Epidermal melanocyte (primary cell): ENCODE measurements at regions not wholly inside any gene's neighbourhood (a gene's known extent, or its start where the extent isn't known, plus 50 kb on each side); places are given as distances from the start of the nearest gene placed in this dataset.
"Not testable (repeated sequence)": the region's sequence is repeated elsewhere in the genome, so short reads cannot be mapped to it uniquely, and the experiment has no call there.

Source experiments
- DNase-seq: peaks from one replicate; pipeline ENCODE4 v3.0.0; 2011; ENCODE audit warnings: low spot score; ENCODE audit not compliant: insufficient read length

DNA sequence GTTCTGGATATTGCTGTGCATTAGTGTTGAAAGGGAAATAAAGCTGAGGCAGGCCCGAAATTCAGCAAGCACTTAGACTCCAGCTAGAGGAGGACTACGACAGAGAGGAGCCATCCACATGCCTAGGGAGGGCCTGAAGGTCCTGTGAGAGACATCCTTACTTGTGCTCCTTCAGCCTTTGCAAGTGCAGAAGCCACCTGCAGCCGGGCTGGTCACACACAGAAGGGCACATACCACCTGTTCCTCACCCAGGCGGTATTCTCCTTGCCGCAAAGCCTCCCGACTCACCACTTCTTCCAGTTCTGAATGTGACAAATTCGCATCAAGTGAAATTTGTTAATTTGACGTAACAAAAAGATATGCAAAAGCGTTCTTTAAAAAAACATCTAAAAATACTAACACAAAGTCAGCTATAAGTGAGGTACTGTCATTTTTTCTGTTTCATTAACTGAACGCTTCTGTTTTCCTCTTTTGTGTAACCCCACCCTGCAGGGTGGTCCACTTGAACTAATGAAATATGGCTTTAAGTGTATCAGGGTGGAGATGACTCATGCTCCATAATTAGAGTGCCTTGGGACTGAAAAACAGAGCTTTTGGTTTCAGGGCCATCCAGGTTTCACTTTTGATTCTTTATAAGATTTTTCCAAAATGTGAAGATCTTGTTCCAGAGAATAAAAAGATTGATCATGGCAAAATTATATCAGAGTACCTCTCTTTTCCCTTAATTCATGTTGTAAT lies 467.9 kb upstream of the ATP11B start:
- DNase-seq, result no peak

DNA sequence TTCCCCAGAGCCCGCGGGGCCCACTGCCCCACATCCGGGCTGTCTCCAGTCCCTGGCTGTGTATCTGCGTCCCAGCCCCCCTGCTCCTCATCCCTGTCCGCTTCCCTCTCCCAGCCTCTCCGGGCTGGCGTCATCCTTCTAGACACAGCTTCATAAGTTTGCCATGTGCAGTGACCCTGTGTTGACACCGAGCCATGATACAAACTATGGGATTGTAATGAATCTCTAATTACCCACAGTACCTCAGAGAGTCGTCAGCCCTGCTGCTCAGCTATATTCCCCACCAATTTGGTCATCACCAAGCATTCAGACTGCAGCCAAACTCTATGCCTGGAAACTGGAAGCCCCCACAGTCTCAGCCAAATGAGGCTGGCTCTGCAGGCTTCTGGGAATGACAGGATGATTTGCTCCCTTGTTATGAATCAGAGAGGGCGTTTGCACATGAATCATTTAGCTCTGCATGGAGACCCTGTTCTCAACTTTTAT lies 466.1 kb upstream of the ATP11B start:
- DNase-seq, result no peak

GRCh38 chr3:182330646-182331045 lies 462.7 kb upstream of the ATP11B start:
- DNase-seq, result no peak

DNA sequence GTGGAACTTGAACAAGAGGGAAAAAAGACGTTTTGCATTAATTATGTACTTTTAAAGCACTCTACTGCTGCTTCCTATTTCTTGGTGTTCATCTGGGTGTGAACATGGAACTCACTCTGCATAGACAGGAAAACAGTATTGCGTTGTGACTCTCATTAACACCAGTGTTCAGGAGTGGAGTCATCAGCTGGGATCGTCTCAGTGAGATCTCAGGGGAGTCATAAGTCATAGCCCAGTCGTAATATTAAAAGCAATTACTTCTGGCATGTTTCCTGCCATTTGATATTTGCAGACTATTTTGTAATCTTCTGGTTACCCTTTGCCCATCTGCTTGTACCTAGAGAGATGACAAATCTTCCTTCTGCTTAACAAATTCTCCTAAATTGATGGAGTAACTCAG lies 462.0 kb upstream of the ATP11B start:
- no peak for DNase-seq

DNA sequence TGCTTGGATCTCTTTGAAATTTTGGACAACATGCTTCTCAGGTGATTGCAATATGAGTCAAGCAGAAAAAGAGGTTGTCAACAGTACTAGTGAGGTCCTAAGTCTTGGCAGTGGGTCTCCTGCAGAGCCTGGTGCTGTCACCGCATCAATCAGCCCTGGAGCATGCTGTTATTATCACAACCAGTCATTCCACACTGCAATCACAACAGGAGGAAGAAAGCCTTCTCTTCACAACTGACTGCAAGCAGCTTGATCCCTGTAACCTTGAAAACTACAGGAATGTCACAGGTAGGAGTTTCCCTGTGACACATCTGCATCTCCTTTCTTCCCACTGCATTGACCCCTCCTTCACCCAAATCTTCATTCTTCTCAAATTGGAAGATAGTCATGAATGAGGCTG lies 451.1 kb upstream of the ATP11B start:
- no peak for DNase-seq

DNA sequence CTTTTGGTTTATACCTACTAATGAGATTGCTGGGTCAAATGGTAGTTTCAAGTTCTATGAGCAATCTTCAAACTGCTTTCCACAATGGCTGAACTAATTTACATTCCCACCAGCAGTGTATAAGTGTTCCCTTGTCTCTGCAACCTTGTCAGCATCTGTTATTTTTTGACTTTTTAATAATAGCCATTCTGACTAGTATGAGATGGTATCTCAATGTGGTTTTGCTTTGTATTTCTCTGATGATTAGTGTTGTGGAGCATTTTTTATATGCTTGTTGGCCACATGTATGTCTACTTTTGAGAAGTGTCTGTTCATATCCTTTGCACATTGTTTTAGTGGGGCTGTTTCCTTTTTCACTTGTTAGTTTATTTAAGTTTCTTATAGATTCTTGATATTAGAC lies 449.3 kb upstream of the ATP11B start:
- DNase-seq, result not testable (repeated sequence)

GRCh38 chr3:182349051-182349450 lies 444.3 kb upstream of the ATP11B start:
- no peak for DNase-seq

GRCh38 chr3:182349951-182350517 lies 443.3 kb upstream of the ATP11B start:
- no peak for DNase-seq

DNA sequence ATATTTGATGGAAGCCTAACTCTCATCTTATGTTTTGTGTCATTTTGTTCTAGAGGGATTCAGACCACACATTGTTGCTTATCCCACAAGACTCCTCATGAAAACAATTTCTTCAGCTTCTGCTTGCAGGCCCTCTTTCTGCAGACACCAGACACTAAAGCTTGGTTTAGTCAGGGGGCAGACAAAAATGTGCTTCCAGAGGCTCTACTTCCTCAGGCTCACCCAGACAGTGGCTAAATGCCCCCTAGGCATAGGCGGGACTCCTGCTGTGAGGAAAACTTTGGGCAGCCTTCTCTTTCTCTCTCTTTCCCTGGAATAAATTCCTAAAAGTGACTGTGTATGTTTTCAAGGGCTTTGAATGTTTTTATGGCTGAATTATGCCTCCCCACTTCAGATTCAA lies 435.4 kb upstream of the ATP11B start:
- DNase-seq, result no peak

DNA sequence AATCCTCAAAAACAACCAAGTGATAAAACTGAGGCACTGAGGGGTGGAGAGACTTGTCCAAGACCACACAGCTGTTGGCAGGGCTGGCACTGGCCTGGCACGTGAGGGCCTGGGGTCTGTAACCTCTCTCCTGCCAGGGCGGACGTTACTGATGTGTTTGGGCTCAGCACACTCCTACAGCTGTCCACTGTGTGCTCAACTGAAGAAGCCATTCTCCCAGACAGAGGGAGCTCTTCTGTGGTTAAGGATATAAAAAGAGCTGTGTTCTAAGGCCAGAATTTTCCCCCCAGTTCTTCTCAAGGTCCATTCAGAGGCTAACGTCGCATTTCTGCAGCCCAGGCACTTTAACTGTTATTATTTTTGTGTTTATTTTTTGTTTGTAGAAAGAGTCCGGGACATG lies 429.0 kb upstream of the ATP11B start:
- no peak for DNase-seq

GRCh38 chr3:182364723-182365650 lies 428.3 kb upstream of the ATP11B start:
- no peak for DNase-seq

DNA sequence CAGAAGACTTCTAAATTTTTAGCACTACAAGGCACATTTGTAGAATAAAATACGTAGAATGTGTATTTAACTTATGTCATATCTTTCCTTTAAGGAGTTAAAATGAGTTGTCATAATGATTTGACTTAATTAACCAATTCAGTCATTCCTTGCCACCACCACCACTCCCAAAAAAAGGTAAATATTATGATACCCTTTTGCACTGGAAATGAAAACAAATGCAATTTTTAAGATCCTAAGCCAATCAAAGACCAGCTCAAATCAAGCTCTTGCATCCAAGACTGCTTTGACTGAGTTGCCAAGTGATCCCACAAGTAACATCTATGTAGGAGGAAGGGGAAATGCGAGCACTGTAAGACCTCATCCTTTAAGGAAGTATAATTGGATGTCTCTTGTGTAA lies 426.6 kb upstream of the ATP11B start:
- DNase-seq, result no peak

GRCh38 chr3:182369861-182370260 lies 423.4 kb upstream of the ATP11B start:
- no peak for DNase-seq

DNA sequence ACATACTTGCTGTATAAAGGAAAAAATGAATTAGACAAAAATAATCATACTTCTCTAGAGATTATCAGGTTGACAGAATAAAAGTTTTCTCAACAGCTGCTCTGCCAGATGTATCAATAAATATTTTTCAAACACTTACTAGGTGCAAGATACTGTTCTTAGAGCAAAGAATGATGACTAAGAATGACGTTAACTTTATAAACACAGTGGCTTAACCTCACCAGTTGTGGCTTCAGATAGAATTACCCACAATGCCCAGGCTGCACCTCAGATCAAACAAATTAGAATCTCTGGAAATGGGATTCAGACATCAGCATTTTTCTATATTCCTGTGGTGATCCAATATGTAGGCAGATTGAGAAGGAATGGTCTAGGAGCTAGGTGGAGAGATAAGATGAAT lies 422.4 kb upstream of the ATP11B start:
- no peak for DNase-seq

- DNase-seq, result no peak
Observed at GRCh38 chr3:182375916-182376315, 417.4 kb upstream of the ATP11B start.

DNA sequence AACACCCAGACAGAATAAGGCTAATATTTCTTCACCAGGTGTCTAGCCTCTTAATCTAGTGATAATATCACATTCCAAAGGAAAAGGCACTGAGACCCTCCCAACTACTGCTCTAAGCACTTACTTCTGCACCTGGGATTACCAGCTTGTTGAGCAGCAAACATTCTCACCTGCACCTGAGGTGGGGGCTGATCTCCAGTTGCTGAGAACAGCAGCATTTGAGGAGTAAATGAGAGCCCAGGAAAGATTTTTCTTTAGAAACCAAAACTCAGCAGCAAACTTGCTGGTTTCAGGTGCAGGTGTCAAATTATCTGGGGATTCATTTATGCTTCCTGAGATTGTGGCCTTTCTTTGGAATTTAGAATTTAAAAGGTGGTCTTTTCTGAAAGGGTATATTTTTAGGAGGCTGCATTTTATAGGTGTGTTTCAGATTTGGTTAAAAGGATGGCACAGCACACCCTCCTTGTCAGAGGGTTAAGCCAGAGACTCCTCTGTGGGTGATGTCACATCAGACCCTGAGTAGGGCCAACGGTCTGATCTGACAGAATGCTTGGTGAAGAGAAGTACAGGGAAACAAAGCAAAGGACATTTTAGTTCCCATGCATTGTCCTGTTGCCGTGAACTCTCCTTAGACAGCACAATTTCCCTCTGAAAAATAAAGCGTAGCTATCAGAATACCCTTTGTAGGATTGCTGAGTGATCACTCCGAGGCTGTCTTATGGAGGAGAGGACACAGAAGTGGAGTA lies 411.0 kb upstream of the ATP11B start:
- no peak for DNase-seq

DNA sequence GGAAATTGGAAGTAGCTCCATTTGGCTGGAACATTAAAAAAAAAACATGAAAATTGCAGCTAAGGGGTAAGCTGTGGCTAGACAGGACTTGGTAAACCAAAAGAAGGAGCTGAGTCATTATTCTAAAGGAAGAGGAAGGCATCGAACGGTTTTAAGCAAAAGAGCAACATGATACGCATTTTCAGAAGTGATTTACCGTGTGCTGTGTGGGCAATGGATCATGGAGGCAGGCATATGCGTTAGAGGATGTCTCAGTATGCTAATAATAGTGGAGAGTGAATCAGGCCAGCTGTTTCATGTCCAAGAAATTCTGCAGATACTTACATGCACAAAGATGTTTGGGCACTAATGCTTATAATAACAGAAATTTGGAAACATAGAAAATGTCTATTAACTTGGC lies 409.1 kb upstream of the ATP11B start:
- DNase-seq, result no peak

GRCh38 chr3:182385356-182385755 lies 407.9 kb upstream of the ATP11B start:
- no peak for DNase-seq

DNA sequence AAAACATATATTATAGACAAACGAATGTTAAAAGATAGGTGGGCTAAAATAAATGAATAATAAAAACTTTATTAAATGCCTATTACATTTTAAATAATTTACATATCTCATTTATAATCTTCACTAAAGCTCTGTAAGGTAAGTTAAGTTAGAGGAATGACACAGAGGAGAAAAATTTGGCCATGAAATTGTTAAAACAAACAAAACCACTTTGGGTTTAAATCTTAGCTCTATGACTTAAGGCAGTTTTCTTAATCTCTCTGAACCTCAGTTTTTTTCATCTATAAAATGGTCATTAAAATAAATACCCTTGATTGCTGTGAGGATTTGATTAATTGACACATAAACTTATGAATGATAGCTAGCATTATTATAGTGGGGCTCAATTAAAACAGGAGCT lies 404.8 kb upstream of the ATP11B start:
- DNase-seq, result no peak

DNA sequence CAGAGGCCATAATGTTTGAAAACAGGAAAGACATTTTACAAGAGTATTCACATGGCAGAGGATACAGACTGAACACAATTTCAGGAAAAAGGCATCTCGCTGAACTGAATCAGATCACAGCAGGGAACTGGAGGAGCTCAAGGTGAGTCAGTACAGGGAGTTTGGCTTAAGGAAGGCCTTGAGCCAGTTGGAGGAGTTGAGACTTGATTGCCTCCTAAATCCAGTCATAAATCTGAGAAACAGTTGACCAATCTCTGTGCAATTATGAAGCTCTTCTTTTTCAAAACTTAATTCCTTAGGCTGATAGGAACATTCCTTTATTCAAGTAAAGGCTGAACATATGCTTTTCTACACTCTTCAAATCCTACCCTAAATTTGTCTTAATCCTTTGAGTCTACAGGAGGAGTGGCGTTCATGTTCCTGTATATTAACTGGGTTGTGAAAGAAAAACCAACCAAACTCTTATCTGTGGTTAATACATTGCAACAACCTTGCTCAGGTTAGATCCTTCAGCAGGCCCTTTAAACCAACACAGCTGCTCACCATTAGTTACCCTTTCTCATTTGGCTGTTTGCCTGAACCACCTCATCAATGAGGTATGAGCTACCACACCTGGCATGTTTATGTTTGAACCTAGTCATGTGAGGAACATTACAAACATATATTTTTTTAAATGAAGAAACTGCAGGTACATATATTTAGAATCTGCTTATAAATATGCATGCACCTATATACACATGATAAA lies 404.1 kb upstream of the ATP11B start:
- DNase-seq, result no peak

DNA sequence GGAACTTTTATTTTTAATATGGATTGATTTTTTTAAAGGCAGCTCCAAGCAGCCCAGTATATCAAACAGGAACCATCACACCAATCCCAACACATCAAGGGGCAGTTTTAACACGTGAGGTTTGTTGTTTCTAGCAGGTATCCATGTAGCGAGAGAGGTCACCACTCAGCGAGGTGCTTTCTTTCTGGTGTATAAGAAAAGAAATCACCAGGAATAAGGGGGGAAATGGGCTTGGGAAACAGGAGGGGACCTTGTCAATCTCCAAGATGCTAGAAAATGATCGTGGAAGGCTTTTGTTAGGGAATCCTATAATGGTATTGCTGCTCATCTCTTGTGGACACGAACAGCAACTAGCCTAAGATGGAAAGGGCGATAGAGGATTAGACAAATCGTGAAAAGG lies 402.9 kb upstream of the ATP11B start:
- DNase-seq, result no peak
